Cardiac fibroblast (primary cell): ENCODE measurements at regions not wholly inside any gene's neighbourhood (a gene's known extent, or its start where the extent isn't known, plus 50 kb on each side); places are given as distances from the start of the nearest gene placed in this dataset.

Experiments
- DNase-seq, 2 donors: peaks; one replicate each; pipeline versions ENCODE4 v3.0.0 to v3.0.0-alpha.2; 2010; ENCODE audit warnings: low read depth in 2 of 2
- H3K4me3 ChIP-seq, 2 donors: replicated peaks in 1 of 2; 1 replicate in 1 of 2; 2 replicates in 1 of 2; pipeline ENCODE4 v1.5.1; 2011; ENCODE audit warnings: low read depth in 2 of 2, low read length in 2 of 2, mild to moderate bottlenecking in 2 of 2, moderate library complexity in 1 of 2
- TF ChIP-seq, protein P1 (sequence below): IDR thresholded peaks from one replicate; pipeline ENCODE4 v1.5.1; 2011; ENCODE audit warnings: low read depth, mild to moderate bottlenecking, low read length, inconsistent platforms

- no peak overlapping the region for H3K4me3 ChIP-seq
- TF ChIP-seq, protein P1, sequence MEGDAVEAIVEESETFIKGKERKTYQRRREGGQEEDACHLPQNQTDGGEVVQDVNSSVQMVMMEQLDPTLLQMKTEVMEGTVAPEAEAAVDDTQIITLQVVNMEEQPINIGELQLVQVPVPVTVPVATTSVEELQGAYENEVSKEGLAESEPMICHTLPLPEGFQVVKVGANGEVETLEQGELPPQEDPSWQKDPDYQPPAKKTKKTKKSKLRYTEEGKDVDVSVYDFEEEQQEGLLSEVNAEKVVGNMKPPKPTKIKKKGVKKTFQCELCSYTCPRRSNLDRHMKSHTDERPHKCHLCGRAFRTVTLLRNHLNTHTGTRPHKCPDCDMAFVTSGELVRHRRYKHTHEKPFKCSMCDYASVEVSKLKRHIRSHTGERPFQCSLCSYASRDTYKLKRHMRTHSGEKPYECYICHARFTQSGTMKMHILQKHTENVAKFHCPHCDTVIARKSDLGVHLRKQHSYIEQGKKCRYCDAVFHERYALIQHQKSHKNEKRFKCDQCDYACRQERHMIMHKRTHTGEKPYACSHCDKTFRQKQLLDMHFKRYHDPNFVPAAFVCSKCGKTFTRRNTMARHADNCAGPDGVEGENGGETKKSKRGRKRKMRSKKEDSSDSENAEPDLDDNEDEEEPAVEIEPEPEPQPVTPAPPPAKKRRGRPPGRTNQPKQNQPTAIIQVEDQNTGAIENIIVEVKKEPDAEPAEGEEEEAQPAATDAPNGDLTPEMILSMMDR: no peak
Observed at GRCh38 chr15:75134748-75135147, 66.9 kb upstream of the C15orf39 start.

GRCh38 chr15:75136118-75136517 is 65.6 kb upstream of the C15orf39 start:
- no peak for DNase-seq
- H3K4me3 ChIP-seq: no peak overlapping the region
- TF ChIP-seq, protein P1: no peak

More at GRCh38 chr15:75134748-75135147, 66.9 kb upstream of the C15orf39 start:
- DNase-seq: no peak

DNA sequence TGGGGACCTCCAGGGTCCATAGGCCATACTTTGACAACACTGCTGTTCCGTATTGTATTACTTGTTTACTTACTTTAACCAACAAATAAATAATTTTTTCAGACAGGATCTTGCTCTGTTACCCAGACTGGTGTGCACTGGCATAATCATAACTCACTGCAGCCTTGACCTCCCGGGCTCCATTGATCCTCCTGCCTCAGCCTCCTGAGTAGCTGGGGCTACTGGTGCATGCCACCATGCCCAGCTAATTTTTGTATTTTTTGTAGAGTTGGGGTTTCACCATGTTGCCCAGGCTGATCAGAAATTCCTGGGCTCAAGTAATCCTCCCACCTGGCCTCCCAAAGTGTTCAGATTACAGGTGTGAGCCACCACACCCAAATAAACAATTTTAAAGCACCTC is 64.9 kb upstream of the C15orf39 start:
- H3K4me3 ChIP-seq: no peak overlapping the region
- DNase-seq: no peak
- TF ChIP-seq, protein P1: no peak

GRCh38 chr15:75138016-75138999 is 63.4 kb upstream of the C15orf39 start:
- TF ChIP-seq, protein P1: no peak
- H3K4me3 ChIP-seq: no peak overlapping the region
- DNase-seq: peak; percentile 12 to 33

- peak in 1 of 2 donors; percentile 32 for DNase-seq
- H3K4me3 ChIP-seq: no peak overlapping the region
- TF ChIP-seq, protein P1: no peak
Observed at GRCh38 chr15:75140080-75140879, 61.4 kb upstream of the C15orf39 start.

DNA sequence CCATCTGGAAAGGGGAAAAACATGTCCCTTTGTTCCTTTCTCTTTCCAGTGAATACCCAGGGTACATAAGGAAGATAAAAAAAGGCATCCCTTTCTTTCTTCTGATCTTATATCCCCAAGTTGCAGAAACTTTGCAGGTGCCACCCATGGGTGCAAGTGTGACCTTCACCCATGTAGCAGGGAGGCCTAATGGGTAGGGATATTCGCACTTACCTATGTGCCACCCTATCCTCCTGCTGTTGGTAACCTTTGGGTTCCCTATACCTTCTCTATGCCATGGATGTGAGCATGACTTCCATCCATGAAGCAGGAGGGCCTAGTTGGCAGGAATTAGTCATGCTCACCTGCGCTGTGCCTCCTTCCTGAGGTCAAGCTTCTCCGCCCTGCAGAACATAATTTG is 59.2 kb upstream of the C15orf39 start:
- no peak overlapping the region for H3K4me3 ChIP-seq
- DNase-seq: no peak
- TF ChIP-seq, protein P1: no peak
